ENCODE measurements at regions not wholly inside any gene's neighbourhood (a gene's known extent, or its start where the extent isn't known, plus 50 kb on each side); places are given as distances from the start of the nearest gene placed in this dataset.

DNA sequence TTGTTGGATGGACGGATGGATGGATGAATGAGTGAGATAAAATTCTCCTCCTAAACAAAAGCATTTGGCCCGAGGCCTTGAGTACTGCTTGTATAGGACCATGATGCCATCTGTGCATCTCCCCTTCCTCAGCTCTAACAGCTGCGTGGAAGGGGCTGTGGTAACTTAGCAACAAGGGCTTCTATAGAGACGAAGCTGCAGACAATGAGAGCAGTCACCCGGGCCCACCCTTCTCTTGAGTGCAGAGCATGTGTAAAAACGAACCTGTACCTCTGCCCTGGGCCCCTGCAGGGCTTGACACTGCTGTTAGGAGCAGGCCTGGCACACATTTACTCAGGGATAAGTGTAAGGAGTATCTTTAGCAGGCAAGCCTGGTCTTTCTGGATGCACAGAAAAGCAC lies 391.5 kb downstream of the CADM1 start:
- Histone ChIP-seq H3K9me3 (ENCODE audit: low read length) (peaks cover 27% of the 10 kb centered on the region), H3K36me3 (ENCODE audit: low read depth, low read length) (no peaks in the 10 kb centered on the region), H3K9ac (ENCODE audit: low read length) (no peak overlapping the region), H3K27me3 (ENCODE audit: low read length) (no peaks in the 10 kb centered on the region), H3K27ac (ENCODE audit: low read length) (no peak overlapping the region), H3F3A (ENCODE audit: low read length, unreplicated experiment) (no peaks in the 10 kb centered on the region), H2AFZ (ENCODE audit: low read length) (no peak overlapping the region), H3K9me2 (replicated peaks; ENCODE audit: low read length) (no peaks in the 10 kb centered on the region), H4K20me1 (ENCODE audit: low read length) (no peaks in the 10 kb centered on the region), H3K4me2 (ENCODE audit: low read length) (no peak overlapping the region), H3K79me2 (ENCODE audit: low read length) (no peaks in the 10 kb centered on the region), H3K4me1 (ENCODE audit: insufficient read depth, low read length) (no peaks in the 10 kb centered on the region), H3K4me3 (ENCODE audit: low read length) (no peak overlapping the region)
- intact Hi-C loops (cut with micrococcal nuclease) = no loop called here
- ChIA-PET CTCF (no interaction called here), POLR2A (ENCODE audit: unreplicated experiment) (no interaction called here)
- TF ChIP-seq EZH2phosphoT487 (IDR thresholded peaks at IDR 0.05; ENCODE audit: borderline replicate concordance, low read length) (no peak), CTCF (conservative IDR thresholded peaks at IDR 0.05; ENCODE audit: low read depth, low read length) (no peak), EZH2 (IDR thresholded peaks at IDR 0.05; ENCODE audit: low read length, unreplicated experiment) (no peak)
- BruUV-seq (replicated peaks) = no TSS peak
- DNase-seq = no peak
- ATAC-seq = no peak

DNA sequence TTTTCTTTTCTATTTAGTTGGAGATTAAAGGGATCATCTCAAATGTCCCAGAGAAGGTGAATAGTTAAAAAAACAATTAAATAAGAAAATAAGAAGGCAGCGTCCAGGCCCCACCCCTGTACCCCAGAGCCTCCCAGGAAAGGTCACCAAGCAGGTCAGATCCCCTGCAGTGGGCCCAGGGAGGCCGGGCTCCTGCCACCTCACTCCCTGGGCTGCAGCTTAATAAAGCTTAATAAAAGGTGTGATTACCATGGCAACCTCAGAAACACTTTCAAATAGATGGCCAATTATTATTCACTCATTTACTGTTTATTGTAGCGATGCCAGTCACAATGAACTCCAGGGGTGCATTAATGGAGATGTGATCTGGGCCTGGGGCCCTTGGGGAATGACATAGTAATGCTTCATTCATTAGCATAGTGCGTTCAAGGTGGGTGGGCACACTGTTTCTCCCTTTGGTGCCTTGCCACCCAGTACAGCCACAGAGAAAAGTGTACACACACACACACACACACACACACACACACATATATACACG lies 386.2 kb downstream of the CADM1 start:
- no peaks in the 10 kb centered on the region for H3K27me3 ChIP-seq (ENCODE audit: low read length)
- no peak overlapping the region for H2AFZ ChIP-seq (ENCODE audit: low read length)
- TF ChIP-seq EZH2phosphoT487 (IDR thresholded peaks at IDR 0.05; ENCODE audit: borderline replicate concordance, low read length) = no peak
- no peak for TF ChIP-seq CTCF (conservative IDR thresholded peaks at IDR 0.05; ENCODE audit: low read depth, low read length)
- TF ChIP-seq EZH2 (IDR thresholded peaks at IDR 0.05; ENCODE audit: low read length, unreplicated experiment) = no peak
- BruUV-seq (replicated peaks) = no TSS peak
- POLR2A ChIA-PET (ENCODE audit: unreplicated experiment) = no interaction called here
- H3K9me2 ChIP-seq (replicated peaks; ENCODE audit: low read length) = no peaks in the 10 kb centered on the region
- intact Hi-C loops (cut with micrococcal nuclease) = no loop called here
- ATAC-seq (no peak), DNase-seq (no peak)
- H3K4me2 ChIP-seq (ENCODE audit: low read length) = no peak overlapping the region
- H3K79me2 ChIP-seq (ENCODE audit: low read length) = no peaks in the 10 kb centered on the region
- no peaks in the 10 kb centered on the region for H3K4me1 ChIP-seq (ENCODE audit: insufficient read depth, low read length)
- no peaks in the 10 kb centered on the region for H3K36me3 ChIP-seq (ENCODE audit: low read depth, low read length)
- no peak overlapping the region for H3K27ac ChIP-seq (ENCODE audit: low read length)
- H3K9me3 ChIP-seq (ENCODE audit: low read length) = peaks cover 22% of the 10 kb centered on the region
- no peaks in the 10 kb centered on the region for H4K20me1 ChIP-seq (ENCODE audit: low read length)
- no peaks in the 10 kb centered on the region for H3F3A ChIP-seq (ENCODE audit: low read length, unreplicated experiment)
- CTCF ChIA-PET = no interaction called here
- H3K9ac ChIP-seq (ENCODE audit: low read length) = no peak overlapping the region
- no peak overlapping the region for H3K4me3 ChIP-seq (ENCODE audit: low read length)

DNA sequence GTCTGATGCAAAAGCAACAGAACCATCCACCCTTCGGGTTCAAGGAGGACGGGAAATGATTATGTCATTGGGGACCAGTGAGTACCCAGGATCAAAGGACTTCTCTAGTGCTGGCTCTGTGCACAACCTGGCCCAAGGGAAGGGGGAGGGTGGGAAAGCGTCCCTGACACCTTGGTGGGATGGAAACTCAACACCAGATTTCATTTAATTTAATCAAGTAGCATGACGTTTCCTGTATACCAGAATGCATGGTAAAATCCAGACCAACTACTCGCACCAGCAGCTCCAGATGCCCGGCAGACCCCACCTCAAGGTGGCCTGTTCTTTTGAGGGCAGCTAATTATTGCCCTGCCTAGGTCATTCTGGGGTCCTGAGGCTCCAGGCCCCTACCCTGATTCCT lies 385.1 kb downstream of the CADM1 start:
- Histone ChIP-seq H3K79me2 (ENCODE audit: low read length) (no peaks in the 10 kb centered on the region), H3K27ac (ENCODE audit: low read length) (no peak overlapping the region), H3K27me3 (ENCODE audit: low read length) (no peaks in the 10 kb centered on the region), H3K9me2 (replicated peaks; ENCODE audit: low read length) (no peaks in the 10 kb centered on the region), H3K36me3 (ENCODE audit: low read depth, low read length) (no peaks in the 10 kb centered on the region), H3K4me3 (ENCODE audit: low read length) (no peak overlapping the region), H2AFZ (ENCODE audit: low read length) (no peak overlapping the region), H3K4me1 (ENCODE audit: insufficient read depth, low read length) (no peaks in the 10 kb centered on the region), H3F3A (ENCODE audit: low read length, unreplicated experiment) (no peaks in the 10 kb centered on the region), H3K4me2 (ENCODE audit: low read length) (no peak overlapping the region), H3K9me3 (ENCODE audit: low read length) (peaks cover 23% of the 10 kb centered on the region), H3K9ac (ENCODE audit: low read length) (no peak overlapping the region), H4K20me1 (ENCODE audit: low read length) (no peaks in the 10 kb centered on the region)
- ChIA-PET POLR2A (ENCODE audit: unreplicated experiment) (no interaction called here), CTCF (no interaction called here)
- ATAC-seq = no peak
- TF ChIP-seq EZH2phosphoT487 (IDR thresholded peaks at IDR 0.05; ENCODE audit: borderline replicate concordance, low read length) (no peak), EZH2 (IDR thresholded peaks at IDR 0.05; ENCODE audit: low read length, unreplicated experiment) (no peak), CTCF (conservative IDR thresholded peaks at IDR 0.05; ENCODE audit: low read depth, low read length) (no peak)
- intact Hi-C loops (cut with micrococcal nuclease) = no loop called here
- no TSS peak for BruUV-seq (replicated peaks)
- DNase-seq = no peak

Data from PC-3 (cell line).